Mammary epithelial cell (primary cell): ENCODE measurements at regions not wholly inside any gene's neighbourhood (a gene's known extent, or its start where the extent isn't known, plus 50 kb on each side); places are given as distances from the start of the nearest gene placed in this dataset.

Source experiments
- EZH2 ChIP-seq: IDR thresholded peaks from 2 replicates; pipeline ENCODE4 v1.6.1; 2012; ENCODE audit warnings: low read length, inconsistent platforms, borderline replicate concordance
- TF ChIP-seq, protein P1 (sequence below), 2 donors: IDR thresholded peaks in 1 of 2; conservative IDR thresholded peaks in 1 of 2; 2 replicates each; pipeline ENCODE4 v1.5.1; 2011 to 2012; ENCODE audit warnings: inconsistent platforms in 2 of 2, low read length in 2 of 2, mild to moderate bottlenecking in 2 of 2, control low read depth in 1 of 2, low read depth in 1 of 2; ENCODE audit not compliant: insufficient read depth in 1 of 2; ENCODE audit errors: extremely low read depth in 1 of 2

DNA sequence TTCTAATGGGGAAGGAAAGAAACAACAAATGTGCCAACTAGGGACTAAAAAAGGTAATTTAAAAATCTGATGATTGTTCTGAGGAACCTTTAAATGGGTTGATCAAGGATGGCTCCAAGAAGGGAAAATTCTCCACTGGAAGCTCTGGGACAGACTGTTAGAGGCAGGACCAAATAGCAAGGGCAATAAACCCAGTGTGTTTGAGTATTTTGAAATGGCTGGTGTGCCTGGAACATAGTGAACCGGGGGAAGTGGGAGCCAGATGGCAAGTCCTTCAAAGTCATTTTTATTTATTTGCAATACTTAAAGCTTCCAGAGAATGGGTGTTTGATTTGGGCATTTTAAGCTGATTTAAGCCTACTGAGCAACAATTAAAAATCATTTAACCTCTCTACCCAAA is 587.7 kb upstream of the MEF2C start:
- TF ChIP-seq, protein P1, sequence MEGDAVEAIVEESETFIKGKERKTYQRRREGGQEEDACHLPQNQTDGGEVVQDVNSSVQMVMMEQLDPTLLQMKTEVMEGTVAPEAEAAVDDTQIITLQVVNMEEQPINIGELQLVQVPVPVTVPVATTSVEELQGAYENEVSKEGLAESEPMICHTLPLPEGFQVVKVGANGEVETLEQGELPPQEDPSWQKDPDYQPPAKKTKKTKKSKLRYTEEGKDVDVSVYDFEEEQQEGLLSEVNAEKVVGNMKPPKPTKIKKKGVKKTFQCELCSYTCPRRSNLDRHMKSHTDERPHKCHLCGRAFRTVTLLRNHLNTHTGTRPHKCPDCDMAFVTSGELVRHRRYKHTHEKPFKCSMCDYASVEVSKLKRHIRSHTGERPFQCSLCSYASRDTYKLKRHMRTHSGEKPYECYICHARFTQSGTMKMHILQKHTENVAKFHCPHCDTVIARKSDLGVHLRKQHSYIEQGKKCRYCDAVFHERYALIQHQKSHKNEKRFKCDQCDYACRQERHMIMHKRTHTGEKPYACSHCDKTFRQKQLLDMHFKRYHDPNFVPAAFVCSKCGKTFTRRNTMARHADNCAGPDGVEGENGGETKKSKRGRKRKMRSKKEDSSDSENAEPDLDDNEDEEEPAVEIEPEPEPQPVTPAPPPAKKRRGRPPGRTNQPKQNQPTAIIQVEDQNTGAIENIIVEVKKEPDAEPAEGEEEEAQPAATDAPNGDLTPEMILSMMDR (conservative IDR thresholded peaks at IDR 0.05 in 1 of 2, IDR thresholded peaks at IDR 0.05 in 1 of 2; ENCODE audit: extremely low read depth in 1 of 2, insufficient read depth in 1 of 2, low read depth in 1 of 2, low read length in 2 of 2), result no peak
- TF ChIP-seq EZH2, result no peak
